ENCODE measurements at regions not wholly inside any gene's neighbourhood (a gene's known extent, or its start where the extent isn't known, plus 50 kb on each side); places are given as distances from the start of the nearest gene placed in this dataset.
"Not testable (repeated sequence)": the region's sequence is repeated elsewhere in the genome, so short reads cannot be mapped to it uniquely, and the experiment has no call there.

- DNase-seq (ENCODE audit: low read depth in 2 of 2): no peak
Measured at GRCh38 chr14:105856676-105857219, 330.4 kb downstream of the TMEM121 start.

DNA sequence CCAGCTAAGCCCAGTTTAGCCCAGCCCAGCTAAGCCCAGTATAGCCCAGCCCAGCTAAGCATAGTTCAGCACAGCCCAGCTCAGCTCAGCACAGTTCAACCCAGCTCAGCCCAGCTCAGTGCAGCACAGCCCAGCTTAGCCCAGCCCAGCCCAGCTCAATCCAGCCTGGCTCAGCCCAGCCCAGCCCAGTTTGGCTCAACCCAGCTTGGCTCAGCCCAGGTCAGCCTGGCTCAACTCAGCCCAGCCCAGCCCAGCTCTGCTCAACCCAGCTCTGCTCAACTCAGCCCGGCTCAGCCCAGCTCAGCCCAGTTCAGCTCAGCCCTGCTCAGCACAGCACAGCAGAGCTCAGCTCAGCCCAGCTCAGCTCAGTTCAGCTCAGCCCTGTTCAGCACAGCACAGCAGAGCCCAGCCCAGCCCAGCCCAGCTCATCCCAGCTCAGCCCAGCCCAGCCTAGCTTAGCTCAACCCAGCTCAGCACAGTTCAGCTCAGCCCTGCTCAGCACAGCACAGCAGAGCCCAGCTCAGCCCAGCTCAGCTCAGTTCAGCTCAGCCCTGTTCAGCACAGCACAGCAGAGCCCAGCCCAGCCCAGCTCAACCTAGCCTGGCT lies 330.9 kb downstream of the TMEM121 start:
- DNase-seq (ENCODE audit: low read depth in 2 of 2): no peak

GRCh38 chr14:105857826-105858675 lies 331.7 kb downstream of the TMEM121 start:
- DNase-seq (ENCODE audit: low read depth in 2 of 2): no peak

DNA sequence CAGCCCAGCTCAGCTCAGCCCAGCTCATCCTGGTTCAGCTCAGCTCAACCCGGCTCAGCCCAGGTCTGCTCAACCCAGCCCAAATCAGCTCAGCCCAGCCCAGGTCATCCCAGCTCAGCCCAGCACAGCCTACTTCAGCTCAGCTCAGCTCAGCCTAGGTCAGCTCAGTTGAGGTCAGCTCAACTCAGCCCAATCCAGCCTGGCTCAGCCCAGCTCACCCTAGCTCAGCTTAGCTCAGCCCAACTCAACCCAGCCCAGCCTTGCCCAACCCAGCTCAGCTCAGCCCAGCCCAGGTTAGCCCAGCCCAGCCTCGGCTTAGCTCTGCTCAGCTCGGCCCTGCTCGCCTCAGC lies 332.3 kb downstream of the TMEM121 start:
- DNase-seq (ENCODE audit: low read depth in 2 of 2): no peak

- not testable (repeated sequence) for DNase-seq (ENCODE audit: low read depth in 2 of 2)
Measured at GRCh38 chr14:105859073-105859716, 332.8 kb downstream of the TMEM121 start.

GRCh38 chr14:105859717-105860614 lies 333.6 kb downstream of the TMEM121 start:
- DNase-seq (ENCODE audit: low read depth in 2 of 2): no peak

DNA sequence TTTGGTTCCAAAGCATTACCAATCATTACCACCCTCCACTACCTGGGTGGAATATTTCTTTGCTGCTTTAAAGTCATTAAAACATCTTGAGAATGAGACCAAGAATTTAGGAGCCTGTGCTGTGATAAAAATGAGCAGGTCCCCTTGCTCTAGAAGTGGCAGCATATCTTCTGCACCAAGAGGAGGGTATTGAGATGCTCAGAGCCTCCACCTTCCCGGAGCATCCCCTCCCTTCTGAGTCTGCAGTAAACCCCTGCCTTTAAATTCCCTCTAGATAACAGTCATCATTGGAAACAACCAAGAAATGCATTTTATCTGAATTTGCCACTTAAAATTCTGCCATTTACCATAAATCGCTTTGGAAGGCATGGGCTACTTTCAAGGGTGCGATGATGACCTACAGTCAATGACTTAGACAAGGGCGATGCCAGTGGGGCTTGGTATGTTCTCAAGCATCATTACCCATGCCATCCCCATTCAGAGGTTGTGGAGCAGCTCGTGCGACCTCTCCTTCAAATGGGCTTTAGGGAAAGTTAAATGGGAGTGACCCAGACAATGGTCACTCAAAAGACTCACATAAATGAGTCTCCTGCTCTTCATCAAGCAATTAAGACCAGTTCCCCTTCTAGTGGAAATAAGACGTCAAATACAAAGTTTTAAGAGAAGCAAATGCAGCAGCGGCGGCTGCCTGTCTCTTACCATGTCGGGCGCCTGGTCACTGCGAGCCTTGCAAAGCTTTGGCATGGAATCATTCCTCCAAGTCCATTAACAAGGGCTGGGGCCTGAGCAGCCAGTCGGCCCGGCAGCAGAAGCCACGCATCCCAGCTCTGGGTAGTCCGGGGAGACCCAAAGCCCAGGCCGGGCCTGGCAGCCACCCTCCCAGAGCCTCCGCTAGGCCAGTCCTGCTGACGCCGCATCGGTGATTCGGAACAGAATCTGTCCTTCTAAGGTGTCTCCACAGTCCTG lies 334.5 kb downstream of the TMEM121 start:
- no peak for DNase-seq (ENCODE audit: low read depth in 2 of 2)

GRCh38 chr14:105861985-105862465 lies 335.6 kb downstream of the TMEM121 start:
- DNase-seq (ENCODE audit: low read depth in 2 of 2): no peak

DNA sequence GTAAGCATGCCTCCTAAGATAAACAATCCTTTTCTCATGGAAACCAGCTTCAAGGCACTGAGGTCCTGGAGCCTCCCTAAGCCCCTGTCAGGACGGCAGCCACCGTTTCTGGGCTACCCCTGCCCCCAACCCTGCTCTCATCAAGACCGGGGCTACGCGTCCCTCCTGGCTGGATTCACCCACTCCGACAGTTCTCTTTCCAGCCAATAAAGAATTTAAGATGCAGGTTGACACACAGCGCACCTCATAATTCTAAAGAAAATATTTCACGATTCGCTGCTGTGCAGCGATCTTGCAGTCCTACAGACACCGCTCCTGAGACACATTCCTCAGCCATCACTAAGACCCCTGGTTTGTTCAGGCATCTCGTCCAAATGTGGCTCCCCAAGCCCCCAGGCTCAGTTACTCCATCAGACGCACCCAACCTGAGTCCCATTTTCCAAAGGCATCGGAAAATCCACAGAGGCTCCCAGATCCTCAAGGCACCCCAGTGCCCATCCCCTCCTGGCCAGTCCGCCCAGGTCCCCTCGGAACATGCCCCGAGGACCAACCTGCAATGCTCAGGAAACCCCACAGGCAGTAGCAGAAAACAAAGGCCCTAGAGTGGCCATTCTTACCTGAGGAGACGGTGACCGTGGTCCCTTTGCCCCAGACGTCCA lies 336.3 kb downstream of the TMEM121 start:
- DNase-seq (ENCODE audit: low read depth in 2 of 2): no peak

DNA sequence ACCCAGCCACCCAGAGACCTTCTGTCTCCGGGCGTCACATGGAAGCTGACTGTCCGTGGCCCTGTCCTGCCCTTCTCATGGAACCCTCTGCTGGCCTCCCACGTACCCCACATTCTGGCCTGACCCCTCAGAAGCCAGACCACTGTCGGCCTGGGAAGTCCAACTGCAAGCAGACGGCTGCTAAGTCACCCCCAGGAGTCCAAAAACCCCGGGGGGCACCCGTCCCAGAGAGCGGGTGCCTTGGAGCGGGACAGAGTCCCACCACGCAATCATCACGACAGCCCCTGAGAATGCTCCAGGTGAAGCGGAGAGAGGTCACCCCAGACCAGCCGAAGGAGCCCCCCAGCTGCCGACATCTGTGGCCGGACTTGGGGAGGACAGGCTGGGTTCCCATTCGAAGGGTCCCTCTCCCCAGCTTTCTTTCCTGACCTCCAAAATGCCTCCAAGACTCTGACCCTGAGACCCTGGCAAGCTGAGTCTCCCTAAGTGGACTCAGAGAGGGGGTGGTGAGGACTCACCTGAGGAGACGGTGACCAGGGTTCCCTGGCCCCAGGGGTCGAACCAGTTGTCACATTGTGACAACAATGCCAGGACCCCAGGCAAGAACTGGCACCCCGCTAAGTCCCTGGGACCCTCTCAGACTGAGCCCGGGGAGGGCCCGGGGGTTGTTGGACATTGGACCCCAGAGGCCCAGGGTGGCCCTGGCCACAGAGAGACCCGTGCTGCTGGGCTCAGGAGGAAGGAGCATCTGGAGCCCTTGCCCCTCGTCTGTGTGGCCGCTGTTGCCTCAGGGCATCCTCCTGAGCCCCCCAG lies 337.1 kb downstream of the TMEM121 start:
- DNase-seq (ENCODE audit: low read depth in 2 of 2): no peak

- no peak for DNase-seq (ENCODE audit: low read depth in 2 of 2)
Measured at GRCh38 chr14:105864116-105864515, 337.7 kb downstream of the TMEM121 start.

DNA sequence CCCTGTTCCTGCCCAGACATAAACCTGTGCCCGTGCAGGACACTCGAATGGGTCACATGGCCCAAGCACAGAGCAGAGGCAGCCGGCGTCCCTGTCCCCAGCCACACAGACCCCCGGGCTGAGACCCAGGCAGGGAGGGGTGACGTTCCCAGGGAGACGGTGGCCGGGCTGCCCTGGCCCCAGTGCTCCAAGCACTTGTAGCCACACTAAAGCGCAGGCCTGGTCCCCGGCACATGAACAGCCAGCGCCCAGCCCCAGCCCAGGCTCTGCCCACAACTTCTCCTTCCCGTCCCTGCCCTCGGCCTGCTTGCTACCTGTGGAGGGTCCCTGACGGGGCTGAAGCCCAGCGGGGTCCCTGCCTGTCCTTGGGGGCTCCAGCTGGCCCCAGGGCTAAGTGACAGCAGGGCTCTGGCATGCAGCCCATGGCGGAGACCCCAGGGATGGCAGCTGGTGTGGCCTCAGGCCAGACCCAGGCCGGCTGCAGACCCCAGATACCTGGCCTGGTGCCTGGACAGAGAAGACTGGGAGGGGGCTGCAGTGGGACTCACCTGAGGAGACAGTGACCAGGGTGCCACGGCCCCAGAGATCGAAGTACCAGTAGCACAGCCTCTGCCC lies 338.4 kb downstream of the TMEM121 start:
- DNase-seq (ENCODE audit: low read depth in 2 of 2): no peak

- no peak for DNase-seq (ENCODE audit: low read depth in 2 of 2)
Measured at GRCh38 chr14:105865266-105865903, 339.0 kb downstream of the TMEM121 start.

- no peak for DNase-seq (ENCODE audit: low read depth in 2 of 2)
Measured at GRCh38 chr14:105865904-105866840, 339.8 kb downstream of the TMEM121 start.

DNA sequence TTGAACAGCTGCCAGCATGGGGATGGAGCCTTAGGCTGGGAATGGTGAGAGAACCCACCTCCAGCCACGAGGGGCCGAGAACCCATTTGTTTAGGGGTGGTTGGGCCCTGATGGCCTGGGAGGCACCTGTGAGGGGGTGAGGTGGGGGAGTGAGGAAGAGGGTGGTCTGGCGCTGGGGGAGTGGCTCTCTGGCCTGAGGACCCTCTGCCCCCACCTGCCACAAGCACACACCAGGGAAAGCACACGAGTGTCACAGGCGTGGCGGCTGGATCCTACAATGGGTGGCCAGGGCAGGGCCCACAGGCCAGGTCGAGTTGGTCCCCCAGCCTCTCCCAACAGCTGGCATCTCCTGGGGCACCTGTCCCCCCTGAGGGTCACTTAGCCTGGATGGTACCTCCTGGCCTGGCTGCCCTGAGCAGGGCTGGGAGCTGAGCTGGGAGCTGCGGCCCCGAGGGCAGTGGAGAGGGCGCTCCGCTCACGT lies 340.5 kb downstream of the TMEM121 start:
- no peak for DNase-seq (ENCODE audit: low read depth in 2 of 2)

DNA sequence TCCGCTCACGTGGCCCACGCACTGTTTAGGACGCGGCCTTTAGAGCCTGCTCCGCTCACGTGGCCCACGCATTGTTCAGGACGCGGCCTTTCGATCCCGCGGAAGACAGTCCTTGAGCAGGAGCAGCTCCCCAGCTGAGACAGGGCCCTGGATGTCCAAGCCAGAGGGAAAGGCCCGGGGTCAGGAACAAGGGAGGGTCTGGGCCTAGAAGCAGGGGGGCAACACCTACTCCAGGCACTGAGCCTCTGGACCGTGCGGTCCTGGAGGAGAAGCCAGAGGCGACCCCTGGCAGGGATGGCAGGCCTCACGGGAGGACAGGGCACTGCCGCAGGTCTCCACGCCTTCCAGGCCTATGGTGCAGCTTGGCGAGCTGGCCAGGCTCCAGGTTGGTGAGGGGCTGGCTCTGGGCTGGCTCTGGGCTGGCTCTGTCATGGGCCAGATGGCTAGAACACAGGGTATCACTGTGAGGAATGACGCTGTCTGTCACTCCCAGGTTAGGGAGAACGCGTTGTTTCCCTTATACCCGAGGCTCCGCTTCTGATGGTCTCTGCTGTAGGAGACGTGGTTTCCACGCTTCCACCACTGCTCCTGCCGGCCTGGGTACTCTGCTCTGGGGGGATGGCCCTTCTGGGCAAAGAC lies 341.7 kb downstream of the TMEM121 start:
- no peak for DNase-seq (ENCODE audit: low read depth in 2 of 2)

Measured in stimulated activated CD8-positive, alpha-beta memory T cell treated with anti-CD3 and anti-CD28 coated beads, Interleukin-7, amount 100 ng/mL, for 4 hours (primary cell).